Tibial artery (tissue), 4 donors: ENCODE measurements at regions not wholly inside any gene's neighbourhood (a gene's known extent, or its start where the extent isn't known, plus 50 kb on each side); places are given as distances from the start of the nearest gene placed in this dataset.

Experiments
- DNase-seq, 2 donors: peaks; one replicate each; pipeline ENCODE4 v3.0.0-alpha.2; 2019
- H3K27ac ChIP-seq, 2 donors: fragments of 200-600 bp; sonication (generic) in 1 of 2; 1 replicate in 1 of 2; 2 replicates in 1 of 2; pipeline ENCODE4 v1.5.1; 2018 to 2019; ENCODE audit warnings: mild to moderate bottlenecking in 1 of 2
- H3K27me3 ChIP-seq, 2 donors: fragments of 200-600 bp; sonication (generic) in 1 of 2; one replicate each; pipeline versions ENCODE4 v1.5.1 to v1.6.0; 2016 to 2019
- H3K36me3 ChIP-seq, 3 donors: fragments of 200-600 bp; sonication (generic) in 2 of 3; one replicate each; pipeline ENCODE4 v1.5.1; 2016 to 2019; ENCODE audit warnings: mild to moderate bottlenecking in 2 of 3
- H3K4me1 ChIP-seq, 4 donors: fragments of 200-600 bp; sonication (generic) in 2 of 4; 1 replicate in 3 of 4; 2 replicates in 1 of 4; pipeline ENCODE4 v1.5.1; 2016 to 2019
- H3K4me3 ChIP-seq, 2 donors: fragments of 200-600 bp; sonication (generic) in 1 of 2; 1 replicate in 1 of 2; 2 replicates in 1 of 2; pipeline ENCODE4 v1.5.1; 2018 to 2019; ENCODE audit warnings: mild to moderate bottlenecking in 2 of 2
- H3K9me3 ChIP-seq, 3 donors: fragments of 200-600 bp; sonication (generic) in 1 of 3; one replicate each; pipeline ENCODE4 v1.5.1; 2016 to 2019
- CTCF ChIP-seq, 2 experiments: fragments of 200-600 bp in 1 of 2; fragments of 450-650 bp in 1 of 2; IDR thresholded peaks; one replicate each; pipeline ENCODE4 v1.5.1; 2017 to 2019; ENCODE audit warnings: antibody characterized with exemption in 2 of 2, mild to moderate bottlenecking in 1 of 2, moderate library complexity in 1 of 2
- intact Hi-C: fragments of 100-400 bp; cut with DNase I; formaldehyde crosslinking; loops from one replicate; pipeline ENCODE4 v1.15.0; 2023; ENCODE audit warnings: low total_unique reads

- no peak overlapping the region for H3K4me3 ChIP-seq
- H3K36me3 ChIP-seq, result no peaks in the 10 kb centered on the region
- intact Hi-C loops, result no loop called here
- no peak for DNase-seq
- H3K27me3 ChIP-seq, result no peaks in the 10 kb centered on the region
- TF ChIP-seq CTCF (IDR thresholded peaks at IDR 0.05), result no peak
- H3K27ac ChIP-seq, result no peak overlapping the region
- H3K9me3 ChIP-seq, result no peaks in the 10 kb centered on the region
- H3K4me1 ChIP-seq, result no peaks in the 10 kb centered on the region
Observed at GRCh38 chr1:60670302-60670701, 412.1 kb upstream of the NFIA start.

- Histone ChIP-seq H3K36me3 (no peaks in the 10 kb centered on the region), H3K4me1 (no peaks in the 10 kb centered on the region), H3K27me3 (no peaks in the 10 kb centered on the region), H3K9me3 (no peaks in the 10 kb centered on the region), H3K4me3 (no peak overlapping the region), H3K27ac (no peak overlapping the region)
- TF ChIP-seq CTCF (IDR thresholded peaks at IDR 0.05), result no peak
- intact Hi-C loops, result no loop called here
- DNase-seq, result no peak
Observed at GRCh38 chr1:60668585-60668984, 413.8 kb upstream of the NFIA start.

GRCh38 chr1:60665311-60665710 is 417.1 kb upstream of the NFIA start:
- no peak overlapping the region for H3K4me3 ChIP-seq
- no peak for DNase-seq
- no peaks in the 10 kb centered on the region for H3K4me1 ChIP-seq
- no peak for TF ChIP-seq CTCF (IDR thresholded peaks at IDR 0.05)
- H3K9me3 ChIP-seq, result no peaks in the 10 kb centered on the region
- H3K27ac ChIP-seq, result no peak overlapping the region
- intact Hi-C loops, result no loop called here
- no peaks in the 10 kb centered on the region for H3K27me3 ChIP-seq
- no peaks in the 10 kb centered on the region for H3K36me3 ChIP-seq

- no peak for DNase-seq
- no peaks in the 10 kb centered on the region for H3K9me3 ChIP-seq
- no peaks in the 10 kb centered on the region for H3K27me3 ChIP-seq
- TF ChIP-seq CTCF (IDR thresholded peaks at IDR 0.05), result no peak
- H3K27ac ChIP-seq, result no peak overlapping the region
- no peaks in the 10 kb centered on the region for H3K4me1 ChIP-seq
- no peak overlapping the region for H3K4me3 ChIP-seq
- intact Hi-C loops, result no loop called here
- H3K36me3 ChIP-seq, result no peaks in the 10 kb centered on the region
Observed at GRCh38 chr1:60664086-60664625, 418.2 kb upstream of the NFIA start.

- no peak for TF ChIP-seq CTCF (IDR thresholded peaks at IDR 0.05)
- Histone ChIP-seq H3K27me3 (no peaks in the 10 kb centered on the region), H3K4me3 (no peak overlapping the region), H3K9me3 (no peaks in the 10 kb centered on the region), H3K4me1 (no peaks in the 10 kb centered on the region), H3K27ac (no peak overlapping the region), H3K36me3 (no peaks in the 10 kb centered on the region)
- intact Hi-C loops, result no loop called here
- DNase-seq, result no peak
Observed at GRCh38 chr1:60662486-60663044, 419.8 kb upstream of the NFIA start.

GRCh38 chr1:60657926-60658325 is 424.4 kb upstream of the NFIA start:
- H3K27me3 ChIP-seq, result no peaks in the 10 kb centered on the region
- H3K4me3 ChIP-seq, result no peak overlapping the region
- no peaks in the 10 kb centered on the region for H3K36me3 ChIP-seq
- no peaks in the 10 kb centered on the region for H3K4me1 ChIP-seq
- no peaks in the 10 kb centered on the region for H3K9me3 ChIP-seq
- no peak overlapping the region for H3K27ac ChIP-seq
- TF ChIP-seq CTCF (IDR thresholded peaks at IDR 0.05), result no peak
- DNase-seq, result no peak
- intact Hi-C loops, result no loop called here
